HEK293T (cell line): ENCODE measurements at regions not wholly inside any gene's neighbourhood (a gene's known extent, or its start where the extent isn't known, plus 50 kb on each side); places are given as distances from the start of the nearest gene placed in this dataset.

Source experiments
- CTCF ChIA-PET: fragments of 350-600 bp; formaldehyde crosslinking; extraction: SDS; loops from one replicate; lab custom pipeline; 2021; ENCODE audit warnings: antibody characterized with exemption, inconsistent platforms; lab: Yijun Ruan, JAX
- POLR2A ChIA-PET: fragments of 350-600 bp; formaldehyde crosslinking; extraction: SDS; loops from one replicate; lab custom pipeline; 2020; ENCODE audit warnings: antibody characterized with exemption, inconsistent platforms; lab: Yijun Ruan, JAX
- DNase-seq: peaks from one replicate; pipeline ENCODE4 v3.0.0; 2012; ENCODE audit warnings: mixed read lengths; ENCODE audit errors: extremely low spot score
- ARNT ChIP-seq: fragments of 450-650 bp; IDR thresholded peaks from 2 replicates; pipeline ENCODE4 v1.6.1; 2017; ENCODE audit warnings: mild to moderate bottlenecking
- BHLHE40 ChIP-seq: fragments of 450-650 bp; IDR thresholded peaks from 2 replicates; pipeline ENCODE4 v1.6.1; 2016; ENCODE audit warnings: mild to moderate bottlenecking, moderate library complexity, borderline replicate concordance
- CTBP1 ChIP-seq: fragments of 450-650 bp; IDR thresholded peaks from 2 replicates; pipeline ENCODE4 v1.6.1; 2016; ENCODE audit warnings: borderline replicate concordance
- ELF4 ChIP-seq: fragments of 450-650 bp; IDR thresholded peaks from 2 replicates; pipeline ENCODE4 v1.6.1; 2017; ENCODE audit warnings: antibody characterized with exemption
- FOXA1 ChIP-seq: fragments of 450-650 bp; IDR thresholded peaks from 2 replicates; pipeline ENCODE4 v1.6.1; 2016; ENCODE audit warnings: mild to moderate bottlenecking
- FOXK2 ChIP-seq: fragments of 450-650 bp; IDR thresholded peaks from 2 replicates; pipeline ENCODE4 v1.6.1; 2016; ENCODE audit warnings: mild to moderate bottlenecking
- FOXM1 ChIP-seq: fragments of 450-650 bp; IDR thresholded peaks from 2 replicates; pipeline ENCODE4 v1.6.1; 2017; ENCODE audit warnings: mild to moderate bottlenecking, borderline replicate concordance
- HDGF ChIP-seq: fragments of 450-650 bp; IDR thresholded peaks from 2 replicates; pipeline ENCODE4 v1.6.1; 2017; ENCODE audit warnings: antibody characterized with exemption, borderline replicate concordance
- L3MBTL2 ChIP-seq: fragments of 450-650 bp; conservative IDR thresholded peaks from 2 replicates; pipeline ENCODE4 v1.6.1; 2016; ENCODE audit warnings: mild to moderate bottlenecking
- LEF1 ChIP-seq: fragments of 450-650 bp; IDR thresholded peaks from 2 replicates; pipeline ENCODE4 v1.6.1; 2017; ENCODE audit warnings: mild to moderate bottlenecking, borderline replicate concordance
- NFRKB ChIP-seq: fragments of 450-650 bp; IDR thresholded peaks from 2 replicates; pipeline ENCODE4 v1.6.1; 2016; ENCODE audit warnings: mild to moderate bottlenecking, moderate library complexity
- SP1 ChIP-seq: fragments of 450-650 bp; IDR thresholded peaks from 2 replicates; pipeline ENCODE4 v1.6.1; 2017
- SUZ12 ChIP-seq: fragments of 450-650 bp; IDR thresholded peaks from 2 replicates; pipeline ENCODE4 v1.6.1; 2016; ENCODE audit warnings: mild to moderate bottlenecking
- TARDBP ChIP-seq: fragments of 450-650 bp; IDR thresholded peaks from 2 replicates; pipeline ENCODE4 v1.6.1; 2016
- ZNF384 ChIP-seq: fragments of 450-650 bp; IDR thresholded peaks from 2 replicates; pipeline ENCODE4 v1.6.1; 2016
- TF ChIP-seq, protein P1 (sequence below): fragments of 450-650 bp; IDR thresholded peaks from 2 replicates; pipeline ENCODE4 v1.6.1; 2016

DNA sequence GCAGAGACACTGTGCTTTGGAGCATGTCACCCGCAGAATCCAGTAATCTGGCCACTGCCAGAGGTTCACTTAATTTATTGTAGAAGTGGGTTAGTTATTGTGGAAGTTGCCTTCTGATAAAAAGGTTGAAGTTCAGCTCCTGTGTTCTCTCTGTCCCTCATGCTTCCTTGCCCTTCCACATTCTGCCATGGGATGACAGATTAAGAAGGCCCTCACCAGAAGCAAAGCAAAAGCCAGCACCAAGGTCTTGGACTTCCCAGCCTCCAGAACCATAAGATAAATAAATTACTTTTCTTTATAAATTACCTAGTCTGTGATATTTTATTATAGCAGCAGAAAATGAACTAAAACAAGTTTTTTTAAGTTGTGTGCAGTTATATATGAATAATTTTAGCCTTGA is 145.0 kb upstream of the SH3BP4 start:
- no peak for DNase-seq
- POLR2A ChIA-PET: no interaction called here
- no peak for TF ChIP-seq L3MBTL2
- CTCF ChIA-PET: no interaction called here

DNA sequence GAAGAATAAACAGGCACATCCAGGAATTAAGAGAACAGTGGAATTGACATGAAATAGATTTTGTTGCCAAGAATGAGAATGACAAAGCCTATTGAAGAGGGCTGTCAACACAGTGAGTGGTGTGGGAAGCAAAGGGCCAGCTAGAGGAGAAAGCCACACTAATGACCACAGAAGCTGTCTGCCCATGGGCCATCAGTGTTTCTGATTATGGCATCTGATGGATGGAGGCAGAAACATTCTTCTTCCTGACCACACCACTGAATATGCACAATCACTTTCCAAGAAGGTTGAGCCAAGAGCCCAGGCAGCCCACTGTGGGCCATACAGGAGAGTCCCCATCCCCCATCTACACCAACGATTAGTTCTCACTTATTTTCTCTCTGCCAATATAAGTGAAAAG is 146.0 kb upstream of the SH3BP4 start:
- CTCF ChIA-PET: no interaction called here
- DNase-seq: no peak

DNA sequence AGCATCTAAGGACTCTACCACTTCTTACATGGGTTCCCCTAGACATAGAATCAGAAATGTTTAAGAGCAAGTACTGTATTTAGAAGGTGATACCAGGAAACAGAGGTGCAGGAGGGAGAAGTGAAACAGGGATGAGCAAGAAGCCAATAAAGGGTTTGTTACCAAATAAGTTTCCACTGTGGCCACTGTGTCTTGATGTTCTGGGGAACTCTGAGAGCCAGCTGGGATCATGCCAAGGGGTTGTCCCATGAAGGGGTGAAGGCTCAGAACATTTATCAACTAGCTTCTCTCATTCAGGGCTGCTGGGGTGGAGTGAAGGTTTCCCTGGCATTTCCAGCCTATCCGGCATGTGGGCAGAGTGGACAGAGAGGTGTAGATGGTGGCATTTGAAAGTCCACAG is 147.1 kb upstream of the SH3BP4 start:
- ChIA-PET POLR2A (no interaction called here), CTCF (no interaction called here)
- TF ChIP-seq, protein P1, sequence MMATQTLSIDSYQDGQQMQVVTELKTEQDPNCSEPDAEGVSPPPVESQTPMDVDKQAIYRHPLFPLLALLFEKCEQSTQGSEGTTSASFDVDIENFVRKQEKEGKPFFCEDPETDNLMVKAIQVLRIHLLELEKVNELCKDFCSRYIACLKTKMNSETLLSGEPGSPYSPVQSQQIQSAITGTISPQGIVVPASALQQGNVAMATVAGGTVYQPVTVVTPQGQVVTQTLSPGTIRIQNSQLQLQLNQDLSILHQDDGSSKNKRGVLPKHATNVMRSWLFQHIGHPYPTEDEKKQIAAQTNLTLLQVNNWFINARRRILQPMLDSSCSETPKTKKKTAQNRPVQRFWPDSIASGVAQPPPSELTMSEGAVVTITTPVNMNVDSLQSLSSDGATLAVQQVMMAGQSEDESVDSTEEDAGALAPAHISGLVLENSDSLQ: no peak
- TF ChIP-seq FOXM1 (no peak), LEF1 (no peak), FOXA1 (no peak), ARNT (no peak), TARDBP (no peak), SP1 (no peak), ZNF384 (no peak), SUZ12 (no peak), CTBP1 (no peak), L3MBTL2 (no peak), NFRKB (no peak)
- no peak for DNase-seq

More for the DNA sequence above, 146.0 kb upstream of the SH3BP4 start:
- no peak for TF ChIP-seq NFRKB
- TF ChIP-seq ARNT: no peak
- TF ChIP-seq BHLHE40: no peak
- TF ChIP-seq L3MBTL2: no peak
- TF ChIP-seq ELF4: no peak
- TF ChIP-seq ZNF384: no peak
- TF ChIP-seq FOXM1: no peak
- TF ChIP-seq SUZ12: no peak
- TF ChIP-seq, protein P1: no peak
- TF ChIP-seq HDGF: no peak
- no peak for TF ChIP-seq FOXA1
- no peak for TF ChIP-seq CTBP1
- no peak for TF ChIP-seq SP1
- no peak for TF ChIP-seq LEF1
- no peak for TF ChIP-seq TARDBP
- POLR2A ChIA-PET: no interaction called here

DNA sequence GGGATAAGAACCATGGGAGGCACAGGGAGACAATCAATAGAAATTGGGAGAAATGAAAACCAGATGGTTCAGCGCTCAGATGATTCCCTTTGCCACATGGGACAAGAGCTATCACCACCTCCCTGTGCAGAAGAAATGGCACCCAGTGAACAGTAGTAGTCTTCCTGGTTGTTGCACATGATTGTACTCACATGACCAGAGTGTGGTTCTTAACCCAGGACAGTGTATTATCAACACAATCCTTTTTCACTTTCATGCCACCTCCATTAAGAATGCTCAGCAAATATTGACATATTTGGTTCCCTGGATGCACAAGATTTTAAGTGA is 149.0 kb upstream of the SH3BP4 start:
- ChIA-PET POLR2A (no interaction called here), CTCF (no interaction called here)
- DNase-seq: no peak
- TF ChIP-seq ELF4: no peak
- no peak for TF ChIP-seq FOXA1
- TF ChIP-seq ZNF384: no peak
- TF ChIP-seq FOXM1: no peak
- no peak for TF ChIP-seq L3MBTL2
- TF ChIP-seq LEF1: no peak
- TF ChIP-seq ARNT: no peak

DNA sequence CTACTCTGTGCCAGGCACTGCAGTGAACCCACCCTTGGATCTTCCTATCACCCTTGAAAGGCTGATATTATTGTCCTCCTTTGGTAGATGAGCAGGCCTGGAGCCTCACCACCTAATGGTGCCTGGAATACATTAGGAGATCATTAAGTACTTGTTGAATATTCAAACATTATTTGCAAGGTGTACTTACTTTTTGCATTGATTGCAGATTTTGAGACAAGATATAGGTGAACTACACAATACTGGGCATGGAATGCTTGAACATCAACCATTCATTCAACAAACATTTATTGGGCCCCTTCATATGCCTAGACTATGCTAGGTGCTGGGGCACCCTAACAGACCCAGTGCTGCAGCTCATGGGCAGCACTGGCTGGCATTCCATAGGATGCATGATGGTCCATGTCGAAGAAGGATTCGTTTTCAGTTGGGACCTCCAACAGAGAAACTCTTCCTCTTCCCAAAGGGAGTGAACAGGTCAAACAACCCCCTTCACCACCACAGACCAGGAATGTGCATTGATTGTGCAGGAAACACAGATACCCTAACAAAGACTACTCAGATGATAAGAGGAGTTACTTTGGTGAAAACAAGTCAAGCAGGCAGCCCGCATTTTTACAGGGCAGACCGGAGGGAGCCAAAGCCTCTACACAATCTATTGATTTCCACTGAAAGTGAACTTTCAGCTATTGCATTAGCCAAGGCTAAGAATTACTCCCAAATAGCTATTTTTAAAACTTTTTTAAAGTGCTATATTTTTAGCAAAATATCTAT is 149.6 kb upstream of the SH3BP4 start:
- CTCF ChIA-PET: no interaction called here

DNA sequence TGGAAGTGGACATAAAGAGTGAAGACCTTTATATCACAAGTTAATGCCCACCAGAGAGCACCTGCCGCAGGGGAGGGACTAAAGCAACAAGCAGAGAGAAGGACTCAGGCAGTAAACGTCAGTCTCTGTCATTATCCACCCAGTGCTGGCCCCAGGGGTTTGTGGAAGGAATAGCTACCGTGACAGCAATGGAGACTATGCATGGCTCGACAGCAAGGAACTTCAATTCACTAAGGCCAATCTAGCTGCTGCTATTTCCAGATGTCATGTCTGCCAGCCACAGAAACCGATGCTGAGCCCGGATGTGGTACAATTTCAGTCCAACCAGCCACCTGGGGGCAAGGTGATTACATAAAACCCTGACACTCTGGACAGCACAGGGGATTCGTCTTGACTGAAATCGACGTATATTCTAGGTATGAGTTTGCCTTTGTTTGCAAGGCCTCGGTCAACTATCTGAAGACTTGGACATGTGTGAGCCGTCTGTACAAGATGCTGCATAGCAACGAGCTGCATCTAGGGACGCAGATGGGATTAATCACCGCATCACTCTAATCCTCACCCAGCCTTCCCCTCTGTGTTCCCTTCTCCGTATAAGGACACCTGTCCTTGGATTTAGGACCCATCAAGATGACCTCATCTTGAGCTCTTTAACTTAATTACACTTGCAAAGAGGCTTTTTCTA is 154.1 kb upstream of the SH3BP4 start:
- CTCF ChIA-PET: no interaction called here
- POLR2A ChIA-PET: interaction anchor here (1.6 kb wide), 1 partner anchor 8 kb away, joined by 4 read pairs; no protein-coding TSS in a partner anchor
- no peak for TF ChIP-seq CTBP1
- TF ChIP-seq LEF1: no peak
- no peak for TF ChIP-seq SP1
- TF ChIP-seq FOXK2: no peak
- DNase-seq: no peak

More for the DNA sequence above, 149.6 kb upstream of the SH3BP4 start:
- DNase-seq: no peak
- TF ChIP-seq ZNF384 (no peak), SP1 (no peak), FOXA1 (no peak), TARDBP (no peak), ELF4 (no peak), BHLHE40 (no peak), SUZ12 (no peak), FOXM1 (no peak), ARNT (no peak), NFRKB (no peak), CTBP1 (no peak), HDGF (no peak)
- TF ChIP-seq, protein P1: no peak
- POLR2A ChIA-PET: no interaction called here
